GM21381 (cell line): ENCODE measurements at regions not wholly inside any gene's neighbourhood (a gene's known extent, or its start where the extent isn't known, plus 50 kb on each side); places are given as distances from the start of the nearest gene placed in this dataset.

Source experiments
- ATAC-seq: cut with Tn5 transposase; IDR thresholded peaks from one replicate; pipeline ENCODE4 v1.9.1; 2021; ENCODE audit warnings: mild to moderate bottlenecking, moderate library complexity; ENCODE audit not compliant: unreplicated experiment

- ATAC-seq = no peak
Observed at GRCh38 chr1:13921190-13921589, 221.2 kb downstream of the PRDM2 start.

GRCh38 chr1:13922466-13923110, 222.6 kb downstream of the PRDM2 start:
- ATAC-seq = no peak

GRCh38 chr1:13926556-13926955, 226.6 kb downstream of the PRDM2 start:
- ATAC-seq = no peak

- ATAC-seq = no peak
Observed at GRCh38 chr1:13927736-13928135, 227.7 kb downstream of the PRDM2 start.

- no peak for ATAC-seq
Observed at GRCh38 chr1:13929313-13929712, 229.3 kb downstream of the PRDM2 start.

GRCh38 chr1:13930151-13930550, 230.2 kb downstream of the PRDM2 start:
- ATAC-seq = no peak

- no peak for ATAC-seq
Observed at GRCh38 chr1:13931226-13931625, 231.2 kb downstream of the PRDM2 start.

- ATAC-seq = no peak
Observed at GRCh38 chr1:13935336-13935735, 235.3 kb downstream of the PRDM2 start.

- no peak for ATAC-seq
Observed at GRCh38 chr1:13941315-13941714, 241.3 kb downstream of the PRDM2 start.

- no peak for ATAC-seq
Observed at GRCh38 chr1:13943055-13943454, 243.1 kb downstream of the PRDM2 start.

- ATAC-seq = no peak
Observed at GRCh38 chr1:13945856-13946255, 245.9 kb downstream of the PRDM2 start.

GRCh38 chr1:13947658-13948057, 247.7 kb downstream of the PRDM2 start:
- ATAC-seq = no peak

- no peak for ATAC-seq
Observed at GRCh38 chr1:13948396-13948795, 248.4 kb downstream of the PRDM2 start.

- no peak for ATAC-seq
Observed at GRCh38 chr1:13948888-13949391, 249.0 kb downstream of the PRDM2 start.

- ATAC-seq = no peak
Observed at GRCh38 chr1:13949546-13949945, 249.6 kb downstream of the PRDM2 start.

GRCh38 chr1:13950637-13951036, 250.6 kb downstream of the PRDM2 start:
- no peak for ATAC-seq

GRCh38 chr1:13951793-13952751, 252.1 kb downstream of the PRDM2 start:
- ATAC-seq = no peak

GRCh38 chr1:13952985-13953384, 253.0 kb downstream of the PRDM2 start:
- no peak for ATAC-seq

- no peak for ATAC-seq
Observed at GRCh38 chr1:13956393-13956792, 256.4 kb downstream of the PRDM2 start.

- no peak for ATAC-seq
Observed at GRCh38 chr1:13960375-13960987, 260.5 kb downstream of the PRDM2 start.

- no peak for ATAC-seq
Observed at GRCh38 chr1:13964768-13965167, 264.8 kb downstream of the PRDM2 start.
